ENCODE measurements at regions not wholly inside any gene's neighbourhood (a gene's known extent, or its start where the extent isn't known, plus 50 kb on each side); places are given as distances from the start of the nearest gene placed in this dataset.

GRCh38 chr16:5572056-5572455 lies 474.5 kb upstream of the EEF2KMT start:
- no peak for TF ChIP-seq CEBPB (IDR thresholded peaks at IDR 0.05)
- TF ChIP-seq, protein P1, sequence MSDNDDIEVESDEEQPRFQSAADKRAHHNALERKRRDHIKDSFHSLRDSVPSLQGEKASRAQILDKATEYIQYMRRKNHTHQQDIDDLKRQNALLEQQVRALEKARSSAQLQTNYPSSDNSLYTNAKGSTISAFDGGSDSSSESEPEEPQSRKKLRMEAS (IDR thresholded peaks at IDR 0.05), result no peak
- no peak for TF ChIP-seq EGR1 (IDR thresholded peaks at IDR 0.05)
- no peak for TF ChIP-seq CREB1 (IDR thresholded peaks at IDR 0.05; ENCODE audit: low read depth)
- no peak for TF ChIP-seq YY1 (IDR thresholded peaks at IDR 0.05; ENCODE audit: low read depth)
- TF ChIP-seq FOXM1 (IDR thresholded peaks at IDR 0.05; ENCODE audit: borderline replicate concordance, low read depth), result no peak
- TF ChIP-seq, protein P2, sequence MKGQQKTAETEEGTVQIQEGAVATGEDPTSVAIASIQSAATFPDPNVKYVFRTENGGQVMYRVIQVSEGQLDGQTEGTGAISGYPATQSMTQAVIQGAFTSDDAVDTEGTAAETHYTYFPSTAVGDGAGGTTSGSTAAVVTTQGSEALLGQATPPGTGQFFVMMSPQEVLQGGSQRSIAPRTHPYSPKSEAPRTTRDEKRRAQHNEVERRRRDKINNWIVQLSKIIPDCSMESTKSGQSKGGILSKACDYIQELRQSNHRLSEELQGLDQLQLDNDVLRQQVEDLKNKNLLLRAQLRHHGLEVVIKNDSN (IDR thresholded peaks at IDR 0.05), result no peak
- no peak for TF ChIP-seq RAD21 (IDR thresholded peaks at IDR 0.05; ENCODE audit: low read depth)
- no peak for TF ChIP-seq ZBTB7A (IDR thresholded peaks at IDR 0.05; ENCODE audit: low read depth)
- no peak for TF ChIP-seq TAF1 (IDR thresholded peaks at IDR 0.05; ENCODE audit: low read depth)
- TF ChIP-seq TEAD4 (IDR thresholded peaks at IDR 0.05), result no peak

GRCh38 chr16:5571446-5571845 lies 473.9 kb upstream of the EEF2KMT start:
- no peak for TF ChIP-seq YY1 (IDR thresholded peaks at IDR 0.05; ENCODE audit: low read depth)
- TF ChIP-seq CREB1 (IDR thresholded peaks at IDR 0.05; ENCODE audit: low read depth), result no peak
- no peak for TF ChIP-seq ZBTB7A (IDR thresholded peaks at IDR 0.05; ENCODE audit: low read depth)
- TF ChIP-seq, protein P2 (IDR thresholded peaks at IDR 0.05), result no peak
- no peak for TF ChIP-seq NFIC (IDR thresholded peaks at IDR 0.05)
- TF ChIP-seq RAD21 (IDR thresholded peaks at IDR 0.05; ENCODE audit: low read depth), result no peak
- no peak for TF ChIP-seq TCF12 (IDR thresholded peaks at IDR 0.05; ENCODE audit: low read depth)
- TF ChIP-seq EGR1 (IDR thresholded peaks at IDR 0.05), result no peak
- TF ChIP-seq TEAD4 (IDR thresholded peaks at IDR 0.05), result no peak
- TF ChIP-seq TAF1 (IDR thresholded peaks at IDR 0.05; ENCODE audit: low read depth), result no peak

GRCh38 chr16:5561800-5562199 lies 464.2 kb upstream of the EEF2KMT start:
- TF ChIP-seq FOXM1 (IDR thresholded peaks at IDR 0.05; ENCODE audit: borderline replicate concordance, low read depth) (no peak), ZBTB7A (IDR thresholded peaks at IDR 0.05; ENCODE audit: low read depth) (no peak)

DNA sequence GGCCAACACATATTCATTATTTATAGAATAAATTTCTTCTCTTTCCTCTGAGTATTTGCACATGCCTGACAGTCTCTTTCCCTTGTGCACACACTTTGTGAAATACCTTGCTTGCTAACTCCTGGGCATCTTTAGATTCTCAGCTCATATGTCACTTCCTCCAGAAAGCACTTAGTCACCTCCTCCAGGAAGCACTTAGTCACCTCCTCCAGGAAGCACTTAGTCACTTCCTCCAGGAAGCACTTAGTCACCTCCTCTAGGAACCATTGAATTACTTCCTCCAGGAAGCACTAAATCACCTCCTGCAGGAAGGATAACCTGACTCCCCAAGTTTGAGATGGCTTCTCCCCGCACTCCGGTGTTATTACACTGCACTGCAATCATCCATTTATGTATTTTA lies 462.5 kb upstream of the EEF2KMT start:
- no peak for TF ChIP-seq EGR1 (IDR thresholded peaks at IDR 0.05)
- TF ChIP-seq, protein P2 (IDR thresholded peaks at IDR 0.05), result no peak
- TF ChIP-seq TAF1 (IDR thresholded peaks at IDR 0.05; ENCODE audit: low read depth), result no peak
- no peak for TF ChIP-seq CREB1 (IDR thresholded peaks at IDR 0.05; ENCODE audit: low read depth)
- TF ChIP-seq EP300 (IDR thresholded peaks at IDR 0.05; ENCODE audit: borderline replicate concordance), result no peak

DNA sequence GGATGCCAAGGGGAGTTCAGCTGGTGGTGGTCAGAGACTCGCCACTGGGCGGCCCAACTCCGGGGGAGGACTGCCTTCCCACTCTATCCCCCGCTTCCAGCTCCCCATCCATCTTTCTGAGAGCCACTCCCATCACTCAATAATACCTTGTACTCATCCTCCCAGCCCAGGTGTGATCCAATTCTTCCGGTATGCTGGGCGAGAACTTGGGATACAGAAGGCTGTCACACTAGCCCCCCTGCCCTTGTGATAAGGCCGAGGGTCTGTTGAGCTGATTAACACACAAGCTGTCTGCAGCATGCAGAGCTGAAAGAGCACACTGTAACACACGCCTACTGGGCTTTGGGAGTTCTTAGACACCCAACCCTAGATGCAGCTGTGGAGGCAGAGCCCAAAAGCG lies 460.4 kb upstream of the EEF2KMT start:
- TF ChIP-seq YY1 (IDR thresholded peaks at IDR 0.05; ENCODE audit: low read depth) (no peak), RAD21 (IDR thresholded peaks at IDR 0.05; ENCODE audit: low read depth) (no peak), NFIC (IDR thresholded peaks at IDR 0.05) (no peak), CREB1 (IDR thresholded peaks at IDR 0.05; ENCODE audit: low read depth) (no peak), TCF12 (IDR thresholded peaks at IDR 0.05; ENCODE audit: low read depth) (no peak), CEBPB (IDR thresholded peaks at IDR 0.05) (no peak), ZBTB7A (IDR thresholded peaks at IDR 0.05; ENCODE audit: low read depth) (no peak), EGR1 (IDR thresholded peaks at IDR 0.05) (no peak), REST (IDR thresholded peaks at IDR 0.05; ENCODE audit: low read depth) (no peak)

DNA sequence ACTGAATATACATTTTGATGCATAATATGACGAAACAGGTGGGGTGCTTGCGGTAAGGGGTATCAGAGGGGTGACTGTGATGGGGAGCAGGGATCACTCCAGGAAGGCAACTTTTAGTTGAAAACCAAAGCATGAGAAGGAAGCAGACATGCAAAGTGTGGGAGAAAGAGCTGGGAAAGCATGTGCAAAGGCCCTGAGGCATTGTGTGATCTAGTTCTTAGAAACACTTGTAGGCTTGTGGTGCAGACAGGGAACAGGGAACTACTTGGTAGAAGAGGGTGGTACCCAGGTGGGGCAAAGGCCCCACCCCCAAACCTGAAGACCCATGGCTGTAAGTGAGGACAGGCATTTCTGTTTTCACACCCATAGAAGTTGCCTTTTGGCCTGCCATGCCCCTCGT lies 459.9 kb upstream of the EEF2KMT start:
- TF ChIP-seq EGR1 (IDR thresholded peaks at IDR 0.05) (no peak), TCF12 (IDR thresholded peaks at IDR 0.05; ENCODE audit: low read depth) (no peak), EP300 (IDR thresholded peaks at IDR 0.05; ENCODE audit: borderline replicate concordance) (no peak), CREB1 (IDR thresholded peaks at IDR 0.05; ENCODE audit: low read depth) (no peak), CEBPB (IDR thresholded peaks at IDR 0.05) (no peak), ZBTB7A (IDR thresholded peaks at IDR 0.05; ENCODE audit: low read depth) (no peak), REST (IDR thresholded peaks at IDR 0.05; ENCODE audit: low read depth) (no peak), FOXM1 (IDR thresholded peaks at IDR 0.05; ENCODE audit: borderline replicate concordance, low read depth) (no peak), TAF1 (IDR thresholded peaks at IDR 0.05; ENCODE audit: low read depth) (no peak), YY1 (IDR thresholded peaks at IDR 0.05; ENCODE audit: low read depth) (no peak), RAD21 (IDR thresholded peaks at IDR 0.05; ENCODE audit: low read depth) (no peak), NFIC (IDR thresholded peaks at IDR 0.05) (no peak), TEAD4 (IDR thresholded peaks at IDR 0.05) (no peak)
- TF ChIP-seq, protein P2 (IDR thresholded peaks at IDR 0.05), result no peak
- TF ChIP-seq, protein P1 (IDR thresholded peaks at IDR 0.05), result no peak

All from Ishikawa (cell line).